22Rv1 (cell line): ENCODE measurements at regions not wholly inside any gene's neighbourhood (a gene's known extent, or its start where the extent isn't known, plus 50 kb on each side); places are given as distances from the start of the nearest gene placed in this dataset.

Experiments
- ZFX ChIP-seq: fragments of 450-650 bp; IDR thresholded peaks from 2 replicates; pipeline ENCODE4 v1.6.1; 2017; ENCODE audit warnings: antibody characterized with exemption, borderline replicate concordance
- TF ChIP-seq, protein P1 (sequence below): fragments of 450-650 bp; IDR thresholded peaks from 2 replicates; pipeline ENCODE4 v1.5.1; 2017; ENCODE audit warnings: mild to moderate bottlenecking

DNA sequence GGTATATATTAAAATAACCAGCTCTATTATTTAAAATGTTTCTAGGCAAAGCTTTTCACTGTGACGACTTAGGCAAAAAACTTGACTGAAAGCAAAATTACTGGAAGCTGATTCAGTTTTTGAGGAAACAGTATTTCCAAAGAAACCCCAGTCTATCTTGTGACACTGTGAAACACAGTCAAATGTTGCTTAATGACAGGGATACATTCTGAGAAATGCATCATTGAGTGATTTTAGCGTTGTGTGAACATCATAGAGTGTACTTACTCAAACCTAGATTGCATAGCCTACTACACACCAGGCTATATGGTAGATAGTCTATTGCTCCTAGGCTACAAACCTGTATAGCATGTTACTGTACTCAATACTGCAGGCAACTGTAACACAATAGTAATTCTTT is 116.9 kb upstream of the KCNK1 start:
- TF ChIP-seq, protein P1, sequence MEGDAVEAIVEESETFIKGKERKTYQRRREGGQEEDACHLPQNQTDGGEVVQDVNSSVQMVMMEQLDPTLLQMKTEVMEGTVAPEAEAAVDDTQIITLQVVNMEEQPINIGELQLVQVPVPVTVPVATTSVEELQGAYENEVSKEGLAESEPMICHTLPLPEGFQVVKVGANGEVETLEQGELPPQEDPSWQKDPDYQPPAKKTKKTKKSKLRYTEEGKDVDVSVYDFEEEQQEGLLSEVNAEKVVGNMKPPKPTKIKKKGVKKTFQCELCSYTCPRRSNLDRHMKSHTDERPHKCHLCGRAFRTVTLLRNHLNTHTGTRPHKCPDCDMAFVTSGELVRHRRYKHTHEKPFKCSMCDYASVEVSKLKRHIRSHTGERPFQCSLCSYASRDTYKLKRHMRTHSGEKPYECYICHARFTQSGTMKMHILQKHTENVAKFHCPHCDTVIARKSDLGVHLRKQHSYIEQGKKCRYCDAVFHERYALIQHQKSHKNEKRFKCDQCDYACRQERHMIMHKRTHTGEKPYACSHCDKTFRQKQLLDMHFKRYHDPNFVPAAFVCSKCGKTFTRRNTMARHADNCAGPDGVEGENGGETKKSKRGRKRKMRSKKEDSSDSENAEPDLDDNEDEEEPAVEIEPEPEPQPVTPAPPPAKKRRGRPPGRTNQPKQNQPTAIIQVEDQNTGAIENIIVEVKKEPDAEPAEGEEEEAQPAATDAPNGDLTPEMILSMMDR, result no peak
- no peak for TF ChIP-seq ZFX
